Tibial nerve (tissue), 4 donors: ENCODE measurements at regions not wholly inside any gene's neighbourhood (a gene's known extent, or its start where the extent isn't known, plus 50 kb on each side); places are given as distances from the start of the nearest gene placed in this dataset.

Experiments
- DNase-seq, 2 donors: peaks; one replicate each; pipeline ENCODE4 v3.0.0-alpha.2; 2019; ENCODE audit warnings: low spot score in 2 of 2
- H3K27ac ChIP-seq, 4 donors: fragments of 200-600 bp; sonication (generic) in 3 of 4; one replicate each; pipeline ENCODE4 v1.5.1; 2017 to 2019; ENCODE audit warnings: mild to moderate bottlenecking in 1 of 4
- H3K27me3 ChIP-seq, 2 donors: fragments of 200-600 bp; sonication (generic) in 1 of 2; one replicate each; pipeline versions ENCODE4 v1.5.1 to v1.6.0; 2017 to 2019
- H3K36me3 ChIP-seq, 3 donors: fragments of 200-600 bp; sonication (generic); one replicate each; pipeline ENCODE4 v1.5.1; 2018 to 2019
- H3K4me1 ChIP-seq, 4 donors: fragments of 200-600 bp; sonication (generic) in 3 of 4; one replicate each; pipeline ENCODE4 v1.5.1; 2017 to 2019
- H3K4me3 ChIP-seq, 4 donors: fragments of 200-600 bp; sonication (generic) in 3 of 4; one replicate each; pipeline ENCODE4 v1.5.1; 2017 to 2019; ENCODE audit warnings: mild to moderate bottlenecking in 1 of 4, moderate library complexity in 1 of 4
- H3K9me3 ChIP-seq, 4 donors: fragments of 200-600 bp; sonication (generic) in 3 of 4; one replicate each; pipeline ENCODE4 v1.5.1; 2017 to 2019
- CTCF ChIP-seq, 5 experiments: fragments of 200-600 bp in 3 of 5; fragments of 450-650 bp in 2 of 5; sonication (generic) in 3 of 5; IDR thresholded peaks; one replicate each; pipeline ENCODE4 v1.5.1; 2016 to 2019; ENCODE audit warnings: antibody characterized with exemption in 5 of 5, mild to moderate bottlenecking in 3 of 5, moderate library complexity in 2 of 5
- EP300 ChIP-seq, 2 donors: sonication (generic); formaldehyde crosslinking; IDR thresholded peaks; one replicate each; pipeline ENCODE4 v1.6.1; 2017; ENCODE audit warnings: antibody characterized with exemption in 2 of 2, mild to moderate bottlenecking in 1 of 2
- POLR2A ChIP-seq, 2 donors: fragments of 450-650 bp; IDR thresholded peaks; one replicate each; pipeline ENCODE4 v1.6.1; 2017; ENCODE audit warnings: antibody characterized with exemption in 2 of 2, mild to moderate bottlenecking in 2 of 2, moderate library complexity in 2 of 2
- WGBS, 2 donors: methylation state at CpG; one replicate each; pipeline ENCODE4 v1.1.5; 2018; 5-methylcytosine and 5-hydroxymethylcytosine counted together

- Histone ChIP-seq H3K36me3 (no peaks in the 10 kb centered on the region), H3K4me1 (no peaks in the 10 kb centered on the region), H3K27ac (no peak overlapping the region), H3K27me3 (no peaks in the 10 kb centered on the region), H3K9me3 (no peaks in the 10 kb centered on the region), H3K4me3 (no peak overlapping the region)
- peak; percentile 24 to 51 (median 37) for TF ChIP-seq CTCF (IDR thresholded peaks at IDR 0.05)
- no peak for TF ChIP-seq POLR2A (IDR thresholded peaks at IDR 0.05)
- no peak for DNase-seq
- WGBS, 2 donors, result 17% methylated on average over 12 of the region's 12 CpGs
These were observed 441.7 kb upstream of the RASGEF1B start for GRCh38 chr4:81913427-81913879.

- H3K4me1 ChIP-seq, result no peaks in the 10 kb centered on the region
- H3K27ac ChIP-seq, result no peak overlapping the region
- H3K36me3 ChIP-seq, result no peaks in the 10 kb centered on the region
- H3K4me3 ChIP-seq, result no peak overlapping the region
- H3K27me3 ChIP-seq, result no peaks in the 10 kb centered on the region
- no peaks in the 10 kb centered on the region for H3K9me3 ChIP-seq
- TF ChIP-seq EP300 (IDR thresholded peaks at IDR 0.05), result no peak
- TF ChIP-seq CTCF (IDR thresholded peaks at IDR 0.05), result no peak
- TF ChIP-seq POLR2A (IDR thresholded peaks at IDR 0.05), result no peak
- no peak for DNase-seq
- 27 to 43% methylated on average over 1 of the region's 1 CpG for WGBS, 2 donors
These were observed 440.8 kb upstream of the RASGEF1B start for GRCh38 chr4:81912376-81913030.

GRCh38 chr4:81906905-81907304, 435.2 kb upstream of the RASGEF1B start:
- no peak for TF ChIP-seq EP300 (IDR thresholded peaks at IDR 0.05)
- WGBS, 2 donors, result 92% methylated on average over 1 of the region's 1 CpG

GRCh38 chr4:81905971-81906370, 434.3 kb upstream of the RASGEF1B start:
- no peak overlapping the region for H3K27ac ChIP-seq
- H3K36me3 ChIP-seq, result no peaks in the 10 kb centered on the region
- H3K9me3 ChIP-seq, result no peaks in the 10 kb centered on the region
- H3K4me3 ChIP-seq, result no peak overlapping the region
- TF ChIP-seq POLR2A (IDR thresholded peaks at IDR 0.05), result no peak
- TF ChIP-seq EP300 (IDR thresholded peaks at IDR 0.05), result no peak
- no peak for TF ChIP-seq CTCF (IDR thresholded peaks at IDR 0.05)
- WGBS, 2 donors, result 81 to 88% methylated on average over 2 of the region's 2 CpGs
- H3K27me3 ChIP-seq, result no peaks in the 10 kb centered on the region
- DNase-seq, result no peak
- H3K4me1 ChIP-seq, result no peaks in the 10 kb centered on the region

More at GRCh38 chr4:81906905-81907304, 435.2 kb upstream of the RASGEF1B start:
- Histone ChIP-seq H3K27me3 (no peaks in the 10 kb centered on the region), H3K36me3 (no peaks in the 10 kb centered on the region), H3K27ac (no peak overlapping the region), H3K4me3 (no peak overlapping the region), H3K9me3 (no peaks in the 10 kb centered on the region), H3K4me1 (no peaks in the 10 kb centered on the region)
- DNase-seq, result no peak

GRCh38 chr4:81904121-81904520, 432.4 kb upstream of the RASGEF1B start:
- DNase-seq, result no peak
- Histone ChIP-seq H3K4me3 (no peak overlapping the region), H3K4me1 (no peaks in the 10 kb centered on the region), H3K36me3 (no peaks in the 10 kb centered on the region), H3K27ac (no peak overlapping the region), H3K9me3 (no peaks in the 10 kb centered on the region), H3K27me3 (no peaks in the 10 kb centered on the region)
- 90 to 98% methylated on average over 4 of the region's 4 CpGs for WGBS, 2 donors
- TF ChIP-seq POLR2A (IDR thresholded peaks at IDR 0.05) (no peak), EP300 (IDR thresholded peaks at IDR 0.05) (no peak), CTCF (IDR thresholded peaks at IDR 0.05) (no peak)
